PFSK-1 (cell line): ENCODE measurements at regions not wholly inside any gene's neighbourhood (a gene's known extent, or its start where the extent isn't known, plus 50 kb on each side); places are given as distances from the start of the nearest gene placed in this dataset.

Experiments used
- FOXP2 ChIP-seq: optimal IDR thresholded peaks from 2 replicates; pipeline ENCODE3; 2011; ENCODE audit warnings: borderline replicate concordance, control low read depth, inconsistent platforms; ENCODE audit not compliant: insufficient read depth; ENCODE audit errors: extremely low read length, extremely low read depth
- POLR2AphosphoS5 ChIP-seq: IDR thresholded peaks from 2 replicates; pipeline ENCODE4 v1.6.1; 2012; ENCODE audit warnings: low read depth, mild to moderate bottlenecking, control low read depth, low read length, moderate library complexity
- REST ChIP-seq, 2 experiments: IDR thresholded peaks; 2 replicates each; pipeline versions ENCODE4 v1.6.1 to v1.8.0; 2011 to 2012; ENCODE audit warnings: low read depth in 2 of 2, low read length in 2 of 2, control low read depth in 1 of 2, inconsistent platforms in 1 of 2, mild to moderate bottlenecking in 1 of 2, moderate library complexity in 1 of 2; ENCODE audit not compliant: insufficient read depth in 1 of 2
- SIN3A ChIP-seq: IDR thresholded peaks from 2 replicates; pipeline ENCODE4 v1.6.1; 2012; ENCODE audit warnings: mild to moderate bottlenecking, low read length, moderate library complexity, borderline replicate concordance; ENCODE audit not compliant: insufficient read depth
- TAF1 ChIP-seq: IDR thresholded peaks from 2 replicates; pipeline ENCODE4 v1.6.1; 2012; ENCODE audit warnings: low read length, control low read depth, borderline replicate concordance; ENCODE audit not compliant: insufficient read depth

- TF ChIP-seq SIN3A: no peak
- TF ChIP-seq TAF1: no peak
- no peak for TF ChIP-seq POLR2AphosphoS5
- no peak for TF ChIP-seq FOXP2
- TF ChIP-seq REST (IDR thresholded peaks at IDR 0.05; ENCODE audit: insufficient read depth in 1 of 2, low read depth in 2 of 2, low read length in 2 of 2): no peak
These were observed 334.7 kb upstream of the KITLG start for GRCh38 chr12:88914967-88915366.

- TF ChIP-seq FOXP2 (no peak), TAF1 (no peak), SIN3A (no peak), POLR2AphosphoS5 (no peak), REST (IDR thresholded peaks at IDR 0.05; ENCODE audit: insufficient read depth in 1 of 2, low read depth in 2 of 2, low read length in 2 of 2) (no peak)
These were observed 329.2 kb upstream of the KITLG start for GRCh38 chr12:88909510-88909909.

GRCh38 chr12:88908345-88908744 is 328.1 kb upstream of the KITLG start:
- TF ChIP-seq POLR2AphosphoS5 (no peak), TAF1 (no peak), REST (IDR thresholded peaks at IDR 0.05; ENCODE audit: insufficient read depth in 1 of 2, low read depth in 2 of 2, low read length in 2 of 2) (no peak), SIN3A (no peak)

- TF ChIP-seq POLR2AphosphoS5 (no peak), TAF1 (no peak), SIN3A (no peak), REST (IDR thresholded peaks at IDR 0.05; ENCODE audit: insufficient read depth in 1 of 2, low read depth in 2 of 2, low read length in 2 of 2) (no peak)
These were observed 324.4 kb upstream of the KITLG start for GRCh38 chr12:88904705-88905104.

- no peak for TF ChIP-seq FOXP2
These were observed 323.1 kb upstream of the KITLG start for GRCh38 chr12:88903333-88903732.

GRCh38 chr12:88897723-88898122 is 317.5 kb upstream of the KITLG start:
- TF ChIP-seq SIN3A: no peak
- TF ChIP-seq POLR2AphosphoS5: no peak
- no peak for TF ChIP-seq FOXP2
- no peak for TF ChIP-seq TAF1
- no peak for TF ChIP-seq REST (IDR thresholded peaks at IDR 0.05; ENCODE audit: insufficient read depth in 1 of 2, low read depth in 2 of 2, low read length in 2 of 2)
